HG02970 (cell line): ENCODE measurements at regions not wholly inside any gene's neighbourhood (a gene's known extent, or its start where the extent isn't known, plus 50 kb on each side); places are given as distances from the start of the nearest gene placed in this dataset.
"Not testable (repeated sequence)": the region's sequence is repeated elsewhere in the genome, so short reads cannot be mapped to it uniquely, and the experiment has no call there.

Experiments
- ATAC-seq: cut with Tn5 transposase; IDR thresholded peaks from one replicate; pipeline ENCODE4 v1.9.1; 2021; ENCODE audit warnings: mild to moderate bottlenecking, moderate library complexity, moderate number of reproducible peaks; ENCODE audit not compliant: unreplicated experiment, low FRiP score

DNA sequence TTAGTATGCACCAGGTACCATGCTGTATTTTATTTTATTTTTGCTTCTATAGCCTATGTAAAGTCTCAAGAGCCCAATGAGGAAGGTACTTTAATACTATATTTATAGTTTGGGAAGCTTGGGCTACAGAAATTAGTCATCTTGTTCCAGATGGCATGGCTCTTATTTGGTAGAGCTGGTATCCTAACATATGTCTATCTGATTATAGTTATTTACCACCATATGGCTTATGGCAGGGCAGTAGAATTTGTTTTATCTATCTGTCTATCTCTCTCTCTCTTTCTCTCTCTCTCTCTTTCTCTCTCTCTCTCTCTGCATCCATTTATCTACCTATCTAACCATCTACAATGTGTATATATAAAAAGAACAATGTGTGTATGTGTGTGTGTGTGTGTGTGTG, 1293.7 kb upstream of the SLC39A10 start:
- ATAC-seq: no peak

DNA sequence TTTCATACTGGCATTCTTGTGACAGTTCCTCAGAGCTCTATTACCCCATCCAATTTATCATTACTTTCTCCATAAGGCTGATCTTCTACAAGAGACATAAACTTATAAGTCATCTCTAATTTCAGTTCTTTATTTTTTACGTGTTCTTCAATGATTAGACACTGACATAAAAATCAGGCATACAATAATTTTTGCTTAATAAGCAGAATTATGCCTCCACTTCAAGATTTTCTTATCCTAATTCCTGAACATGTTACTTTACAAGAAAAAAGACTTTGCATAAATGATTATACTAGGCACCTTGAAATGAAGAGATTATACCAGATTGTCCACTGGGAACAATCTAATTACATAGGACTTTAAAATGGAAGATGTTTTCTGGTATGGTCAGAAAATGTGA, 1304.5 kb upstream of the SLC39A10 start:
- no peak for ATAC-seq

DNA sequence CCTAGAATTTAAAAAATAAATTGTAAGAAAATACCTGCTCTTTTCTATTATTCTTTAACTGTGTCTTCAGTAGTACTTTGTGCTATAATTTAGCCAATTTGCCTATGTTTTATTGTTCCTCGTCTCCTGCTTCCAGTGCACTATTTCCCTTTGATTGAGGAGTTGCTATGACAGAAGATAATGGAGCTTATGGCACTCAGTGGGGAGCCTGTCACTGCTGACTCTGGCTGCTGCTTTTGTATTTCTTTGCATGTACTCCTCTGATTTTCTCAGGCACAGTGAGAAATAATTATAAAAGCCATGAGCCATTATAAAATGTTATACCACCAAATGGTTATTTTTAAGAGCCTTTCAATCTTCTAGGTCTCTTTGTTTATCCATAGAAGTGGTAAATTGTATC, 1310.8 kb upstream of the SLC39A10 start:
- no peak for ATAC-seq

DNA sequence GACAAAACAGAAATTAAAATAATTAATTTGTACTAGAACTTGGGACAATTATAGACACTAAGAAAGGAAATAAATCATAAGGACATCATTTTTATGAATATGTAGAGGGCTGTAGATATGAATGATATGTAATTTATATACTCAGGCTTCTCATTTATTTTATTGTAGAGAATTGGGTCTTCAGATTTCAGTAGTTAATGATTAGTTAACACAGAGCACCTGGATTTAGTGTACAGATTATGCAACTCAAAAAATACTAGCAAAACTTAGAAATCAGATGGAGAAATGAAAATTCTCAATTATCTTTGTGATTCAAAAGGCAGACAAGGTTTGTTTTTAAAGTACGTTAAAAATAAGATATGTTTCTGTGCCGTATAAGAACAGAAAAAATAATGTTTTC, 1311.7 kb upstream of the SLC39A10 start:
- no peak for ATAC-seq

DNA sequence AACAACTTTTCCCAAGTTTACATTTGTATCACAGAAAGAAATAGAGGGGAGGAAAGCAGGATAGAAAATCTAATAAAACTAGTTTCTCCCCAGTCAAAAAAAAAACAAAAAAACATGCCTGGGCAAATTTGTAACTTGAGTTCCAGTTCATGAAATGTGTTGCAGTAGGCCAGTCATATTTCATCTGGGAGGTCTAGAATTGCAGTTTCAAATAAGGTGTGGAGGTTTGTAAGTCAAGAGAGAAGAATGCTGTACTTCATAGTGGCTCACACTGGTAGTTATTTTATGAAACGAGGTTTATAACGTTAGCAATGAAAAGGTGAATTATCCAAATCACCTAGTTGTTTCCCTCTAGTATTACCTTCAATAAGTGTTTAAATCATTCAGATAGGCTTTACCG, 1313.9 kb upstream of the SLC39A10 start:
- ATAC-seq: no peak

DNA sequence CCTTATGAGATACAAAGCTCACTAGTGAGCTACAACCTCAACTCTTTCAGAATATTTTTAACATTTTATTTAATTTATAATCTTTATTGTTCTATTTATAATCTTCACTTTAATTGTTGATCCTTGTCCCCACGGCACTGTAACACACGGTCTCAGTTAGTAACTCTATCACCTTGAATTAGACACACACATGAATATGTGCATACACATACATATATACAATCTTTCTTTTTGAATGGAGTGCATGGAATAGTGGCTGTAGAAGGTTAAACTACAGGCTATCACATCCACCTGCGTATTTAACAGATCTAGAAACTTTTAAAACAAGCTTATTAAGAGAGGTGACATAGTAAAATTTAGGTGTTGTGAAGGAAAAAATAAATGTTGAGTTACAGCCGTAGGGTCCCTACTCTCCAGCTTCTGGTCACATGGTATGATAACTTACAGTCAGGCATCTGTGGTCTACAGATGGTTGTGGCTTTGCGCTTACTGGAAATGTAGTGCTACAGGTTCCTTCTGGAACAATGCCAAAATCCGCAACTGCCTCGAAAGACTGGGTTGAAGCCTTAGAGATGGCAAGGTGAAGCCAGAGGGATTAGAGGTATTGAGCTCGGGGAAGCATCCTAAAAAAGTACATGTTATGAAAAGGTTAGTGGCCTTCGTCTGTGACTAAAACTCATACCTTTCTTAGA, 1324.1 kb upstream of the SLC39A10 start:
- ATAC-seq: no peak

DNA sequence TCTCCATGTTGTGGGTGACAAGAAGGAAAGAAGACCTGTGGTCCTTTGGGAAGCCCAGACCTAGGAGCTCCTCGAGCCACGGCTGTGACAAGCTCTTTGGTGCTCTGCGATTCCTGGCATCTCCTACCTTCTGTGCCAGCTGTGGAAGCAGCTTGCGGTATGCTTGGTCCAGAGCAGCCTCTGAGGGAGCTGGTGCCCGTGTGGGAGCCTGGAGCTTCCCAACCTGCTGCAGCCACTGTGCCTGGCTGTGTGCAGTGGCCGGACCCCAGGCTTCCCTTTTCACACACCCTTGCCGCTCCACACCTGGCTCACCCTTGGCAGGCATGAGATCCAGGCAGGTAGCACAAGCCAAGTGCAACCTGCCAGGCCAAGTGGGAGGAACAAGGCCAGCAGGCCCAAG, 1328.6 kb upstream of the SLC39A10 start:
- no peak for ATAC-seq

DNA sequence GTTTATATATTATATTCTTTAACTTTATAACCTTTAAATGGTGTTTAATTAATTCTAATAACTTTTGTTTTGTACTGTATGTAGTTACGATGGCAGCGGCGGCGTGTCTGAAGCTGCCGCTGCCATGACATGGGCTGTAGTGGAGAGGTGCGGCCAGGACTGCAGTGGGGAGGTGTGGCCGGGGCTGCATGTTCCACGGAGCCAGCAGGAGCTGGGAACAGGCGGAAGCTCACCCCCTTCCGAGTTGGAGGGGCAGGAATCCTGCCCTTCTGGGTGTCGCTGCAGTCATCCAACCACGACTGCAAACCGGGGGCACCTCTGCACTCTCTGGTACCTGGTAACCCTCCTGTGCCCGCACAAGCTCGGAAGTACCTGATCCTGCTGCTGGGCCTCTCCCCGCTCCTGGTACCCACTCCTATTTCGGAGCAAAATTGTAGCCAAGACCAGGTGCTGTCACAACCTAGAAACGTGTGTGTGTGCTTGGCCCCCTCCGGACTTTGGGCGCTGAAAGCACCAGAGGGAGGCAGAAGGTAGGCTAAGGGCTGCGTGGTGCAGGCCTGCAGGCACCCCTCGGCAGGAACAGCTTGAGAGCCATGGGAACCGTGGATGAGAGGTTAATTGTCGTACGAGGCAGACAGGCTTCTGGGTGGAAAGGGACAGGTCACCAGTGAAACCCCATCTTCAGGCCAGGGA, 1329.7 kb upstream of the SLC39A10 start:
- no peak for ATAC-seq

DNA sequence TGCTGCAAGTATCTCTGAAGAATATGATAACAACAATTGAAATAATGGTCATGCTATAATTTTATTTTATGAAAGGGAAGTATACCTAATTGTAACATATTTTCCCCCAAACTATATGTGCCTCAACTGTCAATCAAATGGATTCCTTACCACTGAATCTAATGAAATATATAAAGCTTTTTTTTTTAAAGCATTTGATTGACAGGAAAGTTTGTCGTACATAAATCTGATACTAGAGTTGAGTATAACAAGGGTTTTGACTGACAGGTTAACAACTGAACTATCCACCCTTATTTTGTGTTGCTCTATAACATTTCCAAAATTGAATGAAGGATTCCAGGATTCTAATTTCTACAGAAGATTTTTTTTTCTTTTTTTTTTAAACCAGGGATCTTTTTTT, 1333.3 kb upstream of the SLC39A10 start:
- no peak for ATAC-seq

DNA sequence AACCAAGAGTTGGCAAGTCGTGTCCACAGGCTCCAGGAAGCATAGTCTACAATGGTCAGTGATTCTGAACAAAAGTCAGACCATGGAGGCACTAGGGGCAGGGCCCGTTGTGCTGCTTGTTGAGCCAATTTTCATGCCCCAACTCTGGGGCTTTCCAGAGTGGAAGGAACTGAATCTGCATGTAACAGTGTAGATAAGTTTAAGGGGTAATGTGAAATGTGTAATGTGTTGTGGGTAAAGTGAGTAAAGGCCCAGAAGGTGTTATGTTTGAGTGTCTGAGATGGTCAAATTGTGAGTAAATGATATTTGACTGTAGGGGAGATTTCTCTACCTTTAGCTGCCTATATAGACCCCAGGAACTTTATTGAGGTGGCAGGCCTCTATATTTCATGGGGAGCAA, 1336.5 kb upstream of the SLC39A10 start:
- ATAC-seq: no peak

DNA sequence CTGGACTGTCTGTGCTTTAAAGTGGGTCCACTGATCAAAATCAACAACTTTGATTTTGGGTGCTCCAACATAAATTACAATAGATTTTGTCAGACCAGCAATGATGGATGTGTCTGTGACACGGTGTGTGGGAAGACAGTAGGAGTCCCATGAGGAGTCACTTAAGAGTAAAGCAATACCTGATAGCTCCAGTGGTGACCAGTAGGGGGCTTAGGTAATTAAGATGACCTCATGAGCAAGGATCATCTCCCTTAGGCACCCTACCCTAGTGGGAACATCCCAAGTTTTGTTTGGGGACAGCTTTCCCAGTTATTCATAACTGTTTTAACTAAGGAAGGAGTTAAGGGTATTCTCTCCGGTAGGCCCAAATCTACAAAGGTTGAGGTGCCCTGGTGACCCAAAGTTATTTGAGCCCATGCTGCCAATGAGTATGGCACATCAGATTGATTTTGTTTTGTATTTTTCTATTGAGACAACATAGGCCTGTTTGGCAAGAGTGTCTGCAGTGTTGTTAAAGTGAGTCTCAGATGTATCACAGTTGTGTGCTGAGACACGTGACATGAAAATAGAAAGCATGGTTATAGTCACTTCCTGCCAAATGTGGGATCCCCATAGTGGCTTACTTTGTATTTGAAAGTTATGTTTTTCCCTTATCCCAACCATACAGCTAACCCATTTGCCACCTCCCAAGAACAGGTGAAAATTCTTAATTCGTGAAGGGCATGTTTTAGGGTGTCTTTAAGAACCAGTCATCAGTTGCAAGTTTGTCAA, 1337.6 kb upstream of the SLC39A10 start:
- ATAC-seq: no peak

DNA sequence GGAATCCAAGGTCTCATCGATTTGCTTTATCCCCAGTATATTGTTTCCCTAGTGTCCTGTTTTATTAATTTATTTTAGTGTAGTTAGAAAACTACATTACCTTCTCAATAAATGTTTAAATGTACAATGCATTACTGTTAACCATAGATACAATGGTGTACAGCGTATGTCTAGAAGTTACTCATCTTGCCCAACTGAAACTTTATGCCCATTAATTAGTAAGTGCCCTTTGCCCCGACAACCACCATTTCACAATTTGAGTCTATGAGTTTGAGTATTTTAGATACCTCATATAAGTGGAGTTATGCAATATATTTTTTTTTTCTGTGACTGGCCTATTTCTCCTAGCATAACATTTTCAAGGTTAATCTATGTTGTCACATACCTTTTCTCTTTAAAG, 1343.0 kb upstream of the SLC39A10 start:
- no peak for ATAC-seq

DNA sequence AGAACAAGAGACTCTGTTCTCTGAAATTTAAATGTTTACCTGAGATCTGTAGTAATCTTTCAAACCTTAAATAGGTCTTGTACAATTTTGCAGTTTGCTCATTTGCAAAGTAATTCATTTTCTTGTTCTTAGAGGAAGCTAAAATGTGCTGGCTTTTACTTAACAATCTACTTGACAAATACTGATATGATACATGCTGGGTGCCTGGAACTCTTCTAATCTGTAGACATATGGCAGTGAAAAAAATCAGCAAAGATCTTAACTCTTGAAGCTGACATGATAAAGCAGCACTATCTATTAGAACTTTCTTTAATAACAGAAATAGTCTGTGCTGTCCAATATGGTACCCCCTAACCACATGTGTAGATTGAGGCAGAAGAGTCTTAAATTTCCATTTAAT, 1352.8 kb upstream of the SLC39A10 start:
- no peak for ATAC-seq

DNA sequence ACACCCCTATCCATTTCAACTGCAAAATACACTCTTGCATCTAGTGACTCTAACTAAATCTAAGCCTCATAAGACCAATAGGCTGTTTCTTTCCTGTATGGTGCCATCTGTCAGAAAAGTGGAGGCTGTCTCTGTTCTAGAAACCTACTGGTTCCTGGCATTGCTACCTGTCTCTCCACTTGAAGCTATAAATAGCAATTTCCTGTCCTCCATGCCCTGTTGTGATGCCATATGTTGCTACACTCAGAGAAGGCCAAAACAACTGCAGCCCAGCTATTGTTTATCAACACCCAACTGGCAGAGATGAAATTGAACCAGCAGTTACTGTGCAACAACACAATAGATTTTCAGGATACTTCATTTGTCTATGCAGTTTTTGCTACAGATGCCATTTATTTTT, 1355.1 kb upstream of the SLC39A10 start:
- ATAC-seq: no peak

DNA sequence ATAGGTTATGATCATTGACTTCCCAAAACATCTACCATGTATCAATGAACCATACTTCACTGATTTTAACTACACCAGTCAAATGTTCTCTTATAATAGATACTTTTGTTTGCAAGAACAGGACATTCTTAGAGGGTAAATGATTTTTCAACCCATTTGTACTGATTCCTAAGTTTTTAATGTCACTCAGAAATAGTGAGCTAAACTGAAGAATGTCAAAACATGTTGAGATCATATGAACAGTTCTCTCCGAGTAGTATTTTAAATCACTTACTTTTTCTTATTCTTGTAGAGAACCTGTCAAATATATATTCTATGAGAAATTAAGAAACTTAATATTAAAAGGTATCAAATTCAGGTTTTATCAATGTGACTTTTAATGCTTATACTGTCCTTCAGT, 1362.9 kb upstream of the SLC39A10 start:
- ATAC-seq: no peak

DNA sequence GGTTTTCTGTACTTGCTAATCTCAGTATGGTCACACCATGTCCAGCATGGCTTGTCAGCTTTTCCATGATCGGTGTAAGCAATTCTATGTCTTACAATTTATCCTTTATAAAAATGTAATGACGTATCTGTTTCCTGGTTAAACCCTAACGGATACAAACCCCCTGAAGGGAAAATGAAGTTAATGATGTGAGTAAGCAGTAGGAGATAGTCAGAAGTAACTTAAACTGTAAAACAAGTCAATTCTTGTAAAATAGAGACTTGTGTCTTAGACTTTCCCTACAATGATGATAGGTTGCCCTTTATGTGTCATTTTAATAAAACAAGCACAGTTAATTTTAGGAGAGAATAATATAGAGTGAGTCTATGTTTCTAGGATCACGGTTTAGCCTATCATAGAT, 1365.9 kb upstream of the SLC39A10 start:
- no peak for ATAC-seq

DNA sequence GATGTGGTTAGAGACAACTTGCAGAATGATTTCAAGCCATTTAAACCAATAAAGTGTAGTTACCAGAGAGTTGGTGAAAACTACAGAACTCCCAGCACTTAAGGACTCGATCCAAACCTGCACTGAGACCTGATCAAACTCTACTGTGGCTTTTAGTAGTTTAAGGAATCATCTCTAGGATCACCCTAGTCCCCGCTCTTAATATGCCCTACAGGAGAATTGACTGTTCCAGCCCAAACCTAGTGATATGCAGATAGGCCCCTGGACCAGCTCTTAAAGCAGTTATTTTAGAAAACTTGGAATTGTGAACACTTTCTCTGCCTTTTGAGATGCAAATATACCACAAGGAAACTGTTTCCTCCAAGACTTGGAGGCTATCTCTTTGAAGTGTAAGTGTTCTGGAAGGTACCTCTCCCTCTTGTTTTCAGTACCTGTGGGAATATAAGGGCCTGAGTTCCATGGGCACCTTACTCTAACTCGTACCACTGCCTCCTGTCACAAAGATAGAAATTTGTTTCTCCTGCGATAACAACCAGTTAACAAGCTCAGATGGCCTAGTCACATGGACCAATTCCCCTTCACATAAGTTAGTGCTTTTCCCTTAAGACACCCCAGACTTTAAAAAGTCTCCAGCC, 1367.2 kb upstream of the SLC39A10 start:
- no peak for ATAC-seq

DNA sequence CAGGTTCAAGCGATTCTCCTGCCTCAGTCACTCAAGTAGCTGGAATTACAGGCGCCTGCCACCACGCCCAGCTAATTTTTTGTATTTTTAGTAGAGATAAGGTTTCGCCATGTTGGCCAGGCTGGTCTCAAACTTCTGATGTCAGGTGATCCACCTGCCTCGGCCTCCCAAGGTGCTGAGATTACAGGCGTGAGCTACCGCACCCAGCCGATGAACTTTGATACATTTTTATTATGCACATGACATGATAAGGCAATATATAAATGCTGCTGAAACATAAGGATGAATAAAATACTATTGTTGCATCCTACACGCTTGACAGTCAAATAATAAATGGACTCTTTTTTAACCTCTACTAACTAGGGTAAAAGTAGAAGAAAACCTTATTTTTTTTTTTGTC, 1380.4 kb upstream of the SLC39A10 start:
- not testable (repeated sequence) for ATAC-seq

DNA sequence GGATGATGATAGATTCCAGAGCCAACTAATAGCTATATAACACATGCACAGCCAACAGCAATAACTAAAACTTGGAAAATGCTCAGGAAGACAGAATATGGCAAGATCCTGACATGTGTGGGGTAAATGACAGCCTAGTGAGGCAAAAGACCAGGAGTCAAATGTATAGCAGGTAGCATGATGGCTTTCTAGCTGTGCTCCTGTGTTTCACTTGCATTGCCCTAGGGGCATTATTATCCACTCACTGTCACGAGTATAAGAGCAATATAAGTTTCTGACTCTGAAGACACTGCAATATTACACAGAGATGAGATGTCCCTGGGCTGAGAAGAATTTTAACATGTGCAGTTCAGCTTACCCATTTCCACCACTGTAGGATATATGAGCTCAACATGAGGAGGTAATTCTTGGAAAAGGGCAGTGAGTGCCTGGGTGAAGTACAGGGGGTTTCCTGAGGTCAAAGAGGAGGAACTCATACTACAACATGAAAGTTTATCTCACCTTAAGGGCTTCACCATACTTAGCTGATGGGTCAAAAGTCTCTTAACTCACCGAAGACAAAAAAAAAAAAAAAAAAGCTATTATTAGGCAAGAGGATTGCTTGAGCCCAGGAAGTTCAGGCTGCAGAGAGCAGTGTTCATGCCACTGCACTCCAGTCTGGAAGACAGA, 1385.6 kb upstream of the SLC39A10 start:
- no peak for ATAC-seq

DNA sequence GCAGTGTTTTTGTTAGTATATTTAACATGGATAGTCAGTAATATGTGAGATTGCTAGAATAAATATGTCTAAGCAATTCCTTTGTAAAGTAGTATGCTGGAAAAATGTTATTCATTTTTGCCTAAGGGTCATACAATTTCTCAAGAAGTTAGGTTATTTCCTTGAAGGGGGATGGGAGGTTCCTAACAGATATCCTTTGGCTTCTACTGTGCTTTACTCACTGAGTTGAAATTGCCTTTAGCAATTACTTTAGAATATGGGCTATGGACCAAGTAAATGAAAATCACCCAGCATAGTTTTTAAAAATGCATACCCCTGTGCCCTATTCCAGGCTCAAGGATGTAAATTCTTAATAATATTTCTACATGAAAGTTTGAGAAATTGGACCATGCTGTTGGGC, 1386.4 kb upstream of the SLC39A10 start:
- ATAC-seq: no peak

DNA sequence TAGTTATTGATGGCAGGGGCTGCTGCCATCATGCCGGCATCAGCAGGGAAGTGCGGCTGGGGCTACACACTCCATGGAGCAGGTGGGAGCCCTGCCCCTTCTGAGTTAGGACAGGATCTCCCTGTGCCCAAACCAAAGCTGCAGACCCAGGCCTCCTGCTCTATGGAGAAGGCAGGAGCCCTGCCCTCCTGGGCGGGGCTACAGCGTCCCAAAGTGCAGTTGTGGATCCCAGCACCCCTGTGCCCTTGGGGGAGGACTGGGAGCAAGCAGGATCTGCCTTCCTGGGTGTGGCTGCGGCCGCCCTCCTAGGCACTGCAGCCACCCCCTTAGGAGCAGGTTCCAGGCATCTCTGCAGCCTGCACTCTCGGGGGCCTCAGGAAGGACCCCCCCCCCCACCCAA, 1392.4 kb upstream of the SLC39A10 start:
- no peak for ATAC-seq
